ENCODE measurements at regions not wholly inside any gene's neighbourhood (a gene's known extent, or its start where the extent isn't known, plus 50 kb on each side); places are given as distances from the start of the nearest gene placed in this dataset.

GRCh38 chr16:35339337-35339736 is 1879.9 kb downstream of the TP53TG3F start:
- no peak for DNase-seq

GRCh38 chr16:35342012-35342411 is 1882.6 kb downstream of the TP53TG3F start:
- Histone ChIP-seq H3K4me3 (no peak overlapping the region), H3K9me3 (no peaks in the 10 kb centered on the region), H3K27ac (no peak overlapping the region), H3K36me3 (no peaks in the 10 kb centered on the region), H3K27me3 (no peaks in the 10 kb centered on the region), H3K4me1 (ENCODE audit: insufficient read depth) (no peaks in the 10 kb centered on the region)
- 38 to 44% (median 43%) methylated on average over 4 of the region's 4 CpGs for WGBS, 3 donors
- DNase-seq: no peak
- intact Hi-C loops (cut with DNase I): no loop called here
- TF ChIP-seq CTCF (IDR thresholded peaks at IDR 0.05) (no peak), EP300 (IDR thresholded peaks at IDR 0.05) (no peak), POLR2A (IDR thresholded peaks at IDR 0.05) (no peak)

More at GRCh38 chr16:35339337-35339736, 1879.9 kb downstream of the TP53TG3F start:
- Histone ChIP-seq H3K36me3 (no peaks in the 10 kb centered on the region), H3K9me3 (no peaks in the 10 kb centered on the region), H3K27ac (no peak overlapping the region), H3K4me1 (ENCODE audit: insufficient read depth) (no peaks in the 10 kb centered on the region), H3K27me3 (no peaks in the 10 kb centered on the region), H3K4me3 (no peak overlapping the region)
- TF ChIP-seq EP300 (IDR thresholded peaks at IDR 0.05) (no peak), POLR2A (IDR thresholded peaks at IDR 0.05) (no peak), CTCF (IDR thresholded peaks at IDR 0.05) (no peak)
- intact Hi-C loops (cut with DNase I): no loop called here

DNA sequence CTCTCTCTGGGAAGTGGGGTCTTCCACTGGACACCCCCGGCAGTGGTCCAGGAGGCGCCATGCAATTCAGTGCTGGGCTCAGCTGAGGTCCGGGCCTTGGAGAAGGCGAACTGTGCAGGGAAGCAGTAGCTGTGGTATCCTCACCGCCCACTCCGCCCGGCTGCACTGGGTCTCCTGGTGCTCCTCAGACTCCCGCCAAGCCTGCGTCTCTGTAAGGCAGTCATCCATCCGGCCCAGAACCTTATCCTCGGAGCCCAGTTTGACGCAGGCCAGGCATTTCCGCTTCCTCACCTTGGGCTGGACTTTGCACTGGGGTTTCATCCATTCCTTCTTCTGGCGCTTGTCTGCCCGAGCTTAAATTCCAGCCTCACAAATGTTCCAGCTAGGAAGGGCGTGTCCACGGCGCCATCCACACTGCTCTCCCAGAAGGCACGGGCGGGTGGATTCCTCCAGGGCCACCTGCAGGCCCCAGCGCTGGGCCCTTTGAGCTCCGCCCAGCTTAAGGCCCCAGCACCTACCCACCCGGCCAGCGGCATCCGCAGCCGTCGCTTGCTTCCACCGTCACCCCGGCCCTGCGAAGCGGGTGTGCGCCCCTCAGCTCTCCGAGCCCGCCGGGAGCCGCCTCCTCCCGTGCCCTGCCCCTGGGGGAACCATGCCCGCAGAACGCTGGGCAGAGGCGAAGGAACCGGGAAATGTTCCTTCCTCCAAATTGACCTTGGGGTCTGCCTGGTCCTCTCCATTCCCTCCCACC is 1884.8 kb downstream of the TP53TG3F start:
- Histone ChIP-seq H3K36me3 (no peaks in the 10 kb centered on the region), H3K27me3 (no peaks in the 10 kb centered on the region), H3K27ac (no peak overlapping the region), H3K4me1 (ENCODE audit: insufficient read depth) (no peaks in the 10 kb centered on the region), H3K4me3 (no peak overlapping the region), H3K9me3 (no peaks in the 10 kb centered on the region)
- WGBS, 3 donors: 65 to 76% (median 69%) methylated on average over 41 of the region's 41 CpGs
- no peak for DNase-seq
- TF ChIP-seq CTCF (IDR thresholded peaks at IDR 0.05) (no peak), EP300 (IDR thresholded peaks at IDR 0.05) (no peak)
- intact Hi-C loops (cut with DNase I): no loop called here

DNA sequence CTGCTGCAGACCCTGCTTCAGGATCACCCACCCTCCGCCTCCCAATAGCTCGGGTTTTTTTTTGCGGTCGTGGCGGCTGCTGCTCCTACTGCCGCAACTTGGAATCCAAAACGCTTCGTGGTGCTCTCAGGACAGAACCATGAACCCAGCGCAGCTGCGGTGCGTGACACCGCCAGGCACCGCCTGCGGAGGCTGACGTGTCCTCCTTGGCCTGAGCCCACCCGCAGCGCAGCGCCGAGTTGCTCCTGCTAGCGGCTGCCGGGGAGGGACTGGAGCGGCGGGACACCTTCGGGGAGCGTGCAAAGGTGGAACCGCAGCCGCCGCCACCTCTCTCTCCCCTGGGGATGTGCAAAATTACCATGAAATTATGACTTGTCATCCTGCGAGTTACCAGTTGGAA is 1893.0 kb downstream of the TP53TG3F start:
- intact Hi-C loops (cut with DNase I): no loop called here
- Histone ChIP-seq H3K27me3 (no peaks in the 10 kb centered on the region), H3K27ac (no peak overlapping the region), H3K36me3 (no peaks in the 10 kb centered on the region), H3K9me3 (no peaks in the 10 kb centered on the region), H3K4me3 (no peak overlapping the region), H3K4me1 (ENCODE audit: insufficient read depth) (no peaks in the 10 kb centered on the region)
- 41 to 58% (median 43%) methylated on average over 29 of the region's 29 CpGs for WGBS, 3 donors
- TF ChIP-seq CTCF (IDR thresholded peaks at IDR 0.05) (no peak), EP300 (IDR thresholded peaks at IDR 0.05) (no peak), POLR2A (IDR thresholded peaks at IDR 0.05) (no peak)
- no peak for DNase-seq
